ENCODE measurements at regions not wholly inside any gene's neighbourhood (a gene's known extent, or its start where the extent isn't known, plus 50 kb on each side); places are given as distances from the start of the nearest gene placed in this dataset.
"Not testable (repeated sequence)": the region's sequence is repeated elsewhere in the genome, so short reads cannot be mapped to it uniquely, and the experiment has no call there.

GRCh38 chr6:138667408-138667807 is 106.2 kb upstream of the CCDC28A start:
- Histone ChIP-seq H3K27me3 (ENCODE audit: insufficient read depth, low read length, poor library complexity, severe bottlenecking) (no peaks in the 10 kb centered on the region), H3K36me3 (ENCODE audit: insufficient read depth, low read length) (no peaks in the 10 kb centered on the region), H3K4me1 (ENCODE audit: insufficient read depth, low read length, poor library complexity, severe bottlenecking) (peaks cover 3% of the 10 kb centered on the region), H2AFZ (ENCODE audit: low read length) (no peak overlapping the region), H3K4me3 (ENCODE audit: low read length, poor library complexity, severe bottlenecking) (no peak overlapping the region), H3K9ac (ENCODE audit: low read depth, low read length, poor library complexity, severe bottlenecking) (no peak overlapping the region), H3K9me2 (replicated peaks; ENCODE audit: low read depth, low read length) (no peaks in the 10 kb centered on the region), H3K4me2 (ENCODE audit: low read depth, low read length, poor library complexity, severe bottlenecking) (no peak overlapping the region), H3K79me2 (ENCODE audit: insufficient read depth, low read length) (no peaks in the 10 kb centered on the region), H3K9me3 (ENCODE audit: insufficient read depth, low read depth, low read length) (no peaks in the 10 kb centered on the region), H4K20me1 (ENCODE audit: insufficient read depth, low read length, poor library complexity, severe bottlenecking) (no peaks in the 10 kb centered on the region), H3F3A (ENCODE audit: low read depth) (no peaks in the 10 kb centered on the region)
- no peak for TF ChIP-seq CTCF (conservative IDR thresholded peaks at IDR 0.05; ENCODE audit: low read length)
- TF ChIP-seq EZH2phosphoT487 (IDR thresholded peaks at IDR 0.05; ENCODE audit: borderline replicate concordance) = no peak

GRCh38 chr6:138671351-138671750 is 102.2 kb upstream of the CCDC28A start:
- Histone ChIP-seq H2AFZ (ENCODE audit: low read length) (no peak overlapping the region), H4K20me1 (ENCODE audit: insufficient read depth, low read length, poor library complexity, severe bottlenecking) (no peaks in the 10 kb centered on the region), H3K9me3 (ENCODE audit: insufficient read depth, low read depth, low read length) (no peaks in the 10 kb centered on the region), H3F3A (ENCODE audit: low read depth) (no peaks in the 10 kb centered on the region), H3K4me2 (ENCODE audit: low read depth, low read length, poor library complexity, severe bottlenecking) (no peak overlapping the region), H3K36me3 (ENCODE audit: insufficient read depth, low read length) (no peaks in the 10 kb centered on the region), H3K4me1 (ENCODE audit: insufficient read depth, low read length, poor library complexity, severe bottlenecking) (peaks cover 3% of the 10 kb centered on the region), H3K9me2 (replicated peaks; ENCODE audit: low read depth, low read length) (no peaks in the 10 kb centered on the region), H3K4me3 (ENCODE audit: low read length, poor library complexity, severe bottlenecking) (no peak overlapping the region), H3K79me2 (ENCODE audit: insufficient read depth, low read length) (peaks cover 6% of the 10 kb centered on the region; the same call in 1 of the 2 replicates), H3K27me3 (ENCODE audit: insufficient read depth, low read length, poor library complexity, severe bottlenecking) (no peaks in the 10 kb centered on the region), H3K9ac (ENCODE audit: low read depth, low read length, poor library complexity, severe bottlenecking) (no peak overlapping the region)
- no peak for TF ChIP-seq EZH2phosphoT487 (IDR thresholded peaks at IDR 0.05; ENCODE audit: borderline replicate concordance)
- no peak for TF ChIP-seq CTCF (conservative IDR thresholded peaks at IDR 0.05; ENCODE audit: low read length)

GRCh38 chr6:138673346-138674014 is 100.1 kb upstream of the CCDC28A start:
- H3K4me2 ChIP-seq (ENCODE audit: low read depth, low read length, poor library complexity, severe bottlenecking) = no peak overlapping the region
- no peaks in the 10 kb centered on the region for H3K9me2 ChIP-seq (replicated peaks; ENCODE audit: low read depth, low read length)
- H2AFZ ChIP-seq (ENCODE audit: low read length) = no peak overlapping the region
- no peaks in the 10 kb centered on the region for H3K9me3 ChIP-seq (ENCODE audit: insufficient read depth, low read depth, low read length)
- H3K79me2 ChIP-seq (ENCODE audit: insufficient read depth, low read length) = peaks cover 6% of the 10 kb centered on the region; the same call in 1 of the 2 replicates
- TF ChIP-seq CTCF (conservative IDR thresholded peaks at IDR 0.05; ENCODE audit: low read length) (no peak), EZH2phosphoT487 (IDR thresholded peaks at IDR 0.05; ENCODE audit: borderline replicate concordance) (no peak)
- H3K27me3 ChIP-seq (ENCODE audit: insufficient read depth, low read length, poor library complexity, severe bottlenecking) = no peaks in the 10 kb centered on the region
- H3K4me1 ChIP-seq (ENCODE audit: insufficient read depth, low read length, poor library complexity, severe bottlenecking) = peaks cover 3% of the 10 kb centered on the region
- H4K20me1 ChIP-seq (ENCODE audit: insufficient read depth, low read length, poor library complexity, severe bottlenecking) = no peaks in the 10 kb centered on the region
- no peaks in the 10 kb centered on the region for H3K36me3 ChIP-seq (ENCODE audit: insufficient read depth, low read length)
- H3K4me3 ChIP-seq (ENCODE audit: low read length, poor library complexity, severe bottlenecking) = no peak overlapping the region
- H3F3A ChIP-seq (ENCODE audit: low read depth) = no peaks in the 10 kb centered on the region
- H3K9ac ChIP-seq (ENCODE audit: low read depth, low read length, poor library complexity, severe bottlenecking) = no peak overlapping the region

- not testable (repeated sequence) for H3F3A ChIP-seq (ENCODE audit: low read depth); H3K4me1 ChIP-seq (ENCODE audit: insufficient read depth, low read length, poor library complexity, severe bottlenecking); H3K27me3 ChIP-seq (ENCODE audit: insufficient read depth, low read length, poor library complexity, severe bottlenecking); H2AFZ ChIP-seq (ENCODE audit: low read length); H4K20me1 ChIP-seq (ENCODE audit: insufficient read depth, low read length, poor library complexity, severe bottlenecking); H3K9me3 ChIP-seq (ENCODE audit: insufficient read depth, low read depth, low read length); H3K36me3 ChIP-seq (ENCODE audit: insufficient read depth, low read length); H3K4me3 ChIP-seq (ENCODE audit: low read length, poor library complexity, severe bottlenecking); H3K79me2 ChIP-seq (ENCODE audit: insufficient read depth, low read length); H3K9ac ChIP-seq (ENCODE audit: low read depth, low read length, poor library complexity, severe bottlenecking); H3K9me2 ChIP-seq (replicated peaks; ENCODE audit: low read depth, low read length); H3K4me2 ChIP-seq (ENCODE audit: low read depth, low read length, poor library complexity, severe bottlenecking)
Observed at GRCh38 chr6:138674444-138674843, 99.1 kb upstream of the CCDC28A start.

Measured in Loucy (cell line).